ENCODE measurements at regions not wholly inside any gene's neighbourhood (a gene's known extent, or its start where the extent isn't known, plus 50 kb on each side); places are given as distances from the start of the nearest gene placed in this dataset.

- no peak for DNase-seq (ENCODE audit: extremely low read depth, low read depth)
Measured at GRCh38 chr17:13735861-13736260, 134.1 kb upstream of the HS3ST3A1 start.

- no peak for DNase-seq (ENCODE audit: extremely low read depth, low read depth)
Measured at GRCh38 chr17:13736916-13737315, 135.2 kb upstream of the HS3ST3A1 start.

- DNase-seq (ENCODE audit: extremely low read depth, low read depth) = no peak
Measured at GRCh38 chr17:13740686-13741085, 139.0 kb upstream of the HS3ST3A1 start.

GRCh38 chr17:13741744-13742143 is 140.0 kb upstream of the HS3ST3A1 start:
- DNase-seq (ENCODE audit: extremely low read depth, low read depth) = no peak

GRCh38 chr17:13743906-13744305 is 142.2 kb upstream of the HS3ST3A1 start:
- DNase-seq (ENCODE audit: extremely low read depth, low read depth) = no peak

GRCh38 chr17:13746404-13746803 is 144.7 kb upstream of the HS3ST3A1 start:
- DNase-seq (ENCODE audit: extremely low read depth, low read depth) = no peak

GRCh38 chr17:13749166-13749890 is 147.6 kb upstream of the HS3ST3A1 start:
- no peak for DNase-seq (ENCODE audit: extremely low read depth, low read depth)

GRCh38 chr17:13749891-13750235 is 148.1 kb upstream of the HS3ST3A1 start:
- DNase-seq (ENCODE audit: extremely low read depth, low read depth) = no peak

- DNase-seq (ENCODE audit: extremely low read depth, low read depth) = no peak
Measured at GRCh38 chr17:13750816-13751793, 149.4 kb upstream of the HS3ST3A1 start.

GRCh38 chr17:13753154-13753553 is 151.4 kb upstream of the HS3ST3A1 start:
- no peak for DNase-seq (ENCODE audit: extremely low read depth, low read depth)

GRCh38 chr17:13753771-13754170 is 152.0 kb upstream of the HS3ST3A1 start:
- no peak for DNase-seq (ENCODE audit: extremely low read depth, low read depth)

GRCh38 chr17:13755851-13756250 is 154.1 kb upstream of the HS3ST3A1 start:
- no peak for DNase-seq (ENCODE audit: extremely low read depth, low read depth)

- no peak for DNase-seq (ENCODE audit: extremely low read depth, low read depth)
Measured at GRCh38 chr17:13756763-13757162, 155.0 kb upstream of the HS3ST3A1 start.

GRCh38 chr17:13757871-13758270 is 156.1 kb upstream of the HS3ST3A1 start:
- no peak for DNase-seq (ENCODE audit: extremely low read depth, low read depth)

- DNase-seq (ENCODE audit: extremely low read depth, low read depth) = no peak
Measured at GRCh38 chr17:13759518-13760335, 158.0 kb upstream of the HS3ST3A1 start.

- DNase-seq (ENCODE audit: extremely low read depth, low read depth) = no peak
Measured at GRCh38 chr17:13761038-13761603, 159.4 kb upstream of the HS3ST3A1 start.

GRCh38 chr17:13765701-13766100 is 164.0 kb upstream of the HS3ST3A1 start:
- DNase-seq (ENCODE audit: extremely low read depth, low read depth) = no peak

- DNase-seq (ENCODE audit: extremely low read depth, low read depth) = no peak
Measured at GRCh38 chr17:13770702-13771101, 169.0 kb upstream of the HS3ST3A1 start.

GRCh38 chr17:13775450-13775849 is 173.7 kb upstream of the HS3ST3A1 start:
- no peak for DNase-seq (ENCODE audit: extremely low read depth, low read depth)

GRCh38 chr17:13776027-13776551 is 174.4 kb upstream of the HS3ST3A1 start:
- no peak for DNase-seq (ENCODE audit: extremely low read depth, low read depth)
